ENCODE measurements at regions not wholly inside any gene's neighbourhood (a gene's known extent, or its start where the extent isn't known, plus 50 kb on each side); places are given as distances from the start of the nearest gene placed in this dataset.
A peak's percentile ranks its signal among the peaks of the same experiment; 100 is the strongest.

DNA sequence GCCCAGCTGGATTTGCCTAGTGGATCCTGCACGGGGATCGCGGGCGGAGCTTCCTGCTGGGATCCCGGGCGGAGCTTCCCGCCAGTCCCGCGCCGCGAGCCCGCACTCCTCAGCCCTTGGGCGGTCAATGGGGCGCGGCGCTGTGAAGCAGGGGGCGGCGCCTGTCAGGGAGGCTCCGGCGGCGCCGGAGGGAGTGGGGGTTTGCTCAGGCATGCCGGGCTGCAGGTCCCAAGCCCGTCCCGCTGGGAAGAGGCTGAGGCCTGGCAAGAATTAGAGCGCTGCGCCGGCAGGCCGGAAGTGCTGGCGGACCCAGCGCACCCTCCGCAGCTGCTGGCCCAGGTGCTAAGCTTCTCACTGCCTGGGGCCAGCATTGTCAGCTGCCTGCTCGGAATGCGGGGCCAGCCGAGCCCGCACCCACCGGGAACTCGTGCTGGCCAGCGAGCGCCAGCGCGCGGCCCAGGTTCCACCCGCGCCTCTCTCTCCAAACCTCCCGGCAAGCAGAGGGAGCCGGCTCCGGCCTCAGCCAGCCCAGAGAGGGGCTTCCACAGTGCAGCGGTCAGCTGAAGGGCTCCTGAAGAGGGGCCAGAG is 119.6 kb downstream of the PRR20E start:
- Mint-ChIP-seq H3K9me3 (ENCODE audit: low read depth) (peaks cover 11% of the 10 kb centered on the region), H3K36me3 (ENCODE audit: low read depth) (no peaks in the 10 kb centered on the region), H3K27ac (ENCODE audit: unreplicated experiment) (no peak overlapping the region), H3K4me3 (ENCODE audit: unreplicated experiment) (peak overlapping the region; percentile 25), H3K4me1 (ENCODE audit: low read depth) (no peaks in the 10 kb centered on the region), H3K27me3 (ENCODE audit: low read depth) (no peaks in the 10 kb centered on the region)
- peak; percentile 83 for DNase-seq (ENCODE audit: low spot score)
- TF ChIP-seq, protein P1, sequence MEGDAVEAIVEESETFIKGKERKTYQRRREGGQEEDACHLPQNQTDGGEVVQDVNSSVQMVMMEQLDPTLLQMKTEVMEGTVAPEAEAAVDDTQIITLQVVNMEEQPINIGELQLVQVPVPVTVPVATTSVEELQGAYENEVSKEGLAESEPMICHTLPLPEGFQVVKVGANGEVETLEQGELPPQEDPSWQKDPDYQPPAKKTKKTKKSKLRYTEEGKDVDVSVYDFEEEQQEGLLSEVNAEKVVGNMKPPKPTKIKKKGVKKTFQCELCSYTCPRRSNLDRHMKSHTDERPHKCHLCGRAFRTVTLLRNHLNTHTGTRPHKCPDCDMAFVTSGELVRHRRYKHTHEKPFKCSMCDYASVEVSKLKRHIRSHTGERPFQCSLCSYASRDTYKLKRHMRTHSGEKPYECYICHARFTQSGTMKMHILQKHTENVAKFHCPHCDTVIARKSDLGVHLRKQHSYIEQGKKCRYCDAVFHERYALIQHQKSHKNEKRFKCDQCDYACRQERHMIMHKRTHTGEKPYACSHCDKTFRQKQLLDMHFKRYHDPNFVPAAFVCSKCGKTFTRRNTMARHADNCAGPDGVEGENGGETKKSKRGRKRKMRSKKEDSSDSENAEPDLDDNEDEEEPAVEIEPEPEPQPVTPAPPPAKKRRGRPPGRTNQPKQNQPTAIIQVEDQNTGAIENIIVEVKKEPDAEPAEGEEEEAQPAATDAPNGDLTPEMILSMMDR (IDR thresholded peaks at IDR 0.05) = no peak

DNA sequence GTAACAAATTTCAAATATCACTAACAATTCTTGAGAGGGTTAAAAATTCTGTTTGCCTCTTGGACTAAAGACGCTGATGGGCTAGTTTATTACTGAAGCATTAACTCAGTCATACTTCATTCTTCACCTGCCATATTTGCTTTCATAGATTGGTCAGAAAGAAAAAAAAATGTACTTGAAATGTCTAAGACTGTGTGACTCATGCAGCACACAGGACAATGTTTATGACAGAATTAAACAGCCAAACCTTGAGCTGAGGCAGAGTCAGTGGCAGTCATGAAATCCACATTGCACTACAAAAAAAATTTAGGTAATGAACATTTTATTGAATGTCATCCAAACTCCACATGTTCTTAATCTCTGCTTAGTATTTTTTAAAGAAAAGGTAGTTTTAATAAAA is 135.6 kb downstream of the PRR20E start:
- no peaks in the 10 kb centered on the region for H3K27me3 Mint-ChIP-seq (ENCODE audit: low read depth)
- H3K36me3 Mint-ChIP-seq (ENCODE audit: low read depth) = no peaks in the 10 kb centered on the region
- no peaks in the 10 kb centered on the region for H3K9me3 Mint-ChIP-seq (ENCODE audit: low read depth)
- H3K4me1 Mint-ChIP-seq (ENCODE audit: low read depth) = no peaks in the 10 kb centered on the region
- TF ChIP-seq, protein P1 (IDR thresholded peaks at IDR 0.05) = no peak
- H3K27ac Mint-ChIP-seq (ENCODE audit: unreplicated experiment) = no peak overlapping the region
- DNase-seq (ENCODE audit: low spot score) = no peak
- H3K4me3 Mint-ChIP-seq (ENCODE audit: unreplicated experiment) = no peak overlapping the region

- Mint-ChIP-seq H3K4me1 (ENCODE audit: low read depth) (no peaks in the 10 kb centered on the region), H3K36me3 (ENCODE audit: low read depth) (no peaks in the 10 kb centered on the region), H3K4me3 (ENCODE audit: unreplicated experiment) (no peak overlapping the region), H3K27ac (ENCODE audit: unreplicated experiment) (no peak overlapping the region), H3K9me3 (ENCODE audit: low read depth) (no peaks in the 10 kb centered on the region), H3K27me3 (ENCODE audit: low read depth) (peaks cover 2% of the 10 kb centered on the region)
- DNase-seq (ENCODE audit: low spot score) = no peak
- TF ChIP-seq, protein P1 (IDR thresholded peaks at IDR 0.05) = no peak
Measured at GRCh38 chr13:57311009-57311586, 144.1 kb downstream of the PRR20E start.

DNA sequence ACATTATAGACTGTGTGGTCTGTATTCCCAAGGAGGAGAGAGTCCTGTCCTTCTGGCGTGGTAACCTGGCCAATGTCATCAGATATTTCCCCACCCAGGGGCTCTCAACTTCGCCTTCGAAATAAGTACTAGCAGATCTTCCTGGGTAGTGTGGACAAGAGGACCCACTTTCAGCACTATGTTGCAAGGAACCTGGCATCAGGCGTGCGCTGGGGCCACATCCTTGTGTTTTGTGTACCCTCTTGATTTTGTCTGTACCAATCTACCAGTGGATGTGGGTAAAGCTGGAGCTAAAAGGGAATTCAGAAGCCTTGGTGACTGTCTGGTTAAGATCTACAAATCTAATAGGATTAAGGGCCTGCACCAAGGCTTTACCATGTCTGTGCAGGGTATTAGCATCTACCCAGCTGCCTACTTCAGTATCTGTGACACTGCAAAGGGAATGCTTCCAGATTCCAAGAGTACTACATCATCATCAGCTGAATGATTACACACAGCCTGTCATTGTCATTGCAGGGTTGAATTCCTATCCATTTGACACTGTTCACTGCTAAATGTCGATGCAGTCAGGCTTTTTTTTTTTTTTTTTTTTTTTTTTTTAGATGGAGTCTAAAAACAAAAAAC is 148.0 kb downstream of the PRR20E start:
- DNase-seq (ENCODE audit: low spot score) = no peak
- TF ChIP-seq, protein P1 (IDR thresholded peaks at IDR 0.05) = no peak
- Mint-ChIP-seq H3K27me3 (ENCODE audit: low read depth) (no peaks in the 10 kb centered on the region), H3K9me3 (ENCODE audit: low read depth) (no peaks in the 10 kb centered on the region), H3K27ac (ENCODE audit: unreplicated experiment) (no peak overlapping the region), H3K36me3 (ENCODE audit: low read depth) (no peaks in the 10 kb centered on the region), H3K4me1 (ENCODE audit: low read depth) (no peaks in the 10 kb centered on the region), H3K4me3 (ENCODE audit: unreplicated experiment) (no peak overlapping the region)

- TF ChIP-seq, protein P1 (IDR thresholded peaks at IDR 0.05) = no peak
- H3K9me3 Mint-ChIP-seq (ENCODE audit: low read depth) = no peaks in the 10 kb centered on the region
Measured at GRCh38 chr13:57326532-57326931, 159.5 kb downstream of the PRR20E start.

More at GRCh38 chr13:57326532-57326931, 159.5 kb downstream of the PRR20E start:
- Mint-ChIP-seq H3K27ac (ENCODE audit: unreplicated experiment) (no peak overlapping the region), H3K27me3 (ENCODE audit: low read depth) (no peaks in the 10 kb centered on the region), H3K4me1 (ENCODE audit: low read depth) (no peaks in the 10 kb centered on the region), H3K4me3 (ENCODE audit: unreplicated experiment) (no peak overlapping the region), H3K36me3 (ENCODE audit: low read depth) (no peaks in the 10 kb centered on the region)
- no peak for DNase-seq (ENCODE audit: low spot score)
